Panc1 (cell line): ENCODE measurements at regions not wholly inside any gene's neighbourhood (a gene's known extent, or its start where the extent isn't known, plus 50 kb on each side); places are given as distances from the start of the nearest gene placed in this dataset.

Experiments used
- POLR2AphosphoS5 ChIP-seq: IDR thresholded peaks from 2 replicates; pipeline ENCODE4 v1.6.1; 2012; ENCODE audit warnings: mild to moderate bottlenecking, low read depth, low read length, moderate library complexity
- SIN3A ChIP-seq: IDR thresholded peaks from 2 replicates; pipeline ENCODE4 v1.6.1; 2012; ENCODE audit warnings: low read depth, mild to moderate bottlenecking, low read length, moderate library complexity, borderline replicate concordance; ENCODE audit not compliant: insufficient read depth
- TCF7L2 ChIP-seq: IDR thresholded peaks from 2 replicates; pipeline ENCODE4 v1.6.1; 2011; ENCODE audit warnings: mild to moderate bottlenecking, low read depth, low read length, inconsistent platforms
- TF ChIP-seq, protein P1 (sequence below), 2 experiments: IDR thresholded peaks; 2 replicates each; pipeline ENCODE4 v1.6.1; 2011 to 2012; ENCODE audit warnings: low read depth in 2 of 2, control low read depth in 1 of 2, low read length in 1 of 2, mild to moderate bottlenecking in 1 of 2, moderate library complexity in 1 of 2; ENCODE audit not compliant: insufficient read depth in 1 of 2
- TF ChIP-seq, protein P2 (sequence below): fragments of 450-650 bp; IDR thresholded peaks from 2 replicates; pipeline ENCODE4 v1.5.1; 2017; ENCODE audit warnings: mild to moderate bottlenecking

DNA sequence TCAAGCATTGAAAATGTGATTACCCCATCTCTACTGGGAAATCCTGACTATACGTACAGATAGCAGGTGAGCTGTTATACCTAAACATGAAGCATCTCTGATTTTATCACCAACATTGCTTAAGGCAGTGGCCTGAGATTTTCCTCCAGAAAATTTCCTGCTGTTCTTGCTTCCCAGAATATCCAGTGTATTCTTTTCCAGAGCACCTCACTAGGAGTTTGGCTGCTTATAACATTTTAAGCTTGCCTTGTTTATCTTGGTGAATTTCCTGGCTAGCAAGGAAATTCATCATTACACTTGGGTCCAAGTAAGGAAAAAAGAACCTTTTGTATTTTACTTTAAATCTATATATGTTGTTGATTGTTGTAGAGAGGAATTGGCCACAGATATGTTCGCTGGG is 73.0 kb upstream of the CLCN4 start:
- TF ChIP-seq, protein P1, sequence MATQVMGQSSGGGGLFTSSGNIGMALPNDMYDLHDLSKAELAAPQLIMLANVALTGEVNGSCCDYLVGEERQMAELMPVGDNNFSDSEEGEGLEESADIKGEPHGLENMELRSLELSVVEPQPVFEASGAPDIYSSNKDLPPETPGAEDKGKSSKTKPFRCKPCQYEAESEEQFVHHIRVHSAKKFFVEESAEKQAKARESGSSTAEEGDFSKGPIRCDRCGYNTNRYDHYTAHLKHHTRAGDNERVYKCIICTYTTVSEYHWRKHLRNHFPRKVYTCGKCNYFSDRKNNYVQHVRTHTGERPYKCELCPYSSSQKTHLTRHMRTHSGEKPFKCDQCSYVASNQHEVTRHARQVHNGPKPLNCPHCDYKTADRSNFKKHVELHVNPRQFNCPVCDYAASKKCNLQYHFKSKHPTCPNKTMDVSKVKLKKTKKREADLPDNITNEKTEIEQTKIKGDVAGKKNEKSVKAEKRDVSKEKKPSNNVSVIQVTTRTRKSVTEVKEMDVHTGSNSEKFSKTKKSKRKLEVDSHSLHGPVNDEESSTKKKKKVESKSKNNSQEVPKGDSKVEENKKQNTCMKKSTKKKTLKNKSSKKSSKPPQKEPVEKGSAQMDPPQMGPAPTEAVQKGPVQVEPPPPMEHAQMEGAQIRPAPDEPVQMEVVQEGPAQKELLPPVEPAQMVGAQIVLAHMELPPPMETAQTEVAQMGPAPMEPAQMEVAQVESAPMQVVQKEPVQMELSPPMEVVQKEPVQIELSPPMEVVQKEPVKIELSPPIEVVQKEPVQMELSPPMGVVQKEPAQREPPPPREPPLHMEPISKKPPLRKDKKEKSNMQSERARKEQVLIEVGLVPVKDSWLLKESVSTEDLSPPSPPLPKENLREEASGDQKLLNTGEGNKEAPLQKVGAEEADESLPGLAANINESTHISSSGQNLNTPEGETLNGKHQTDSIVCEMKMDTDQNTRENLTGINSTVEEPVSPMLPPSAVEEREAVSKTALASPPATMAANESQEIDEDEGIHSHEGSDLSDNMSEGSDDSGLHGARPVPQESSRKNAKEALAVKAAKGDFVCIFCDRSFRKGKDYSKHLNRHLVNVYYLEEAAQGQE (IDR thresholded peaks at IDR 0.05; ENCODE audit: insufficient read depth in 1 of 2, low read depth in 2 of 2, low read length in 1 of 2) = no peak
- TF ChIP-seq TCF7L2 (no peak), SIN3A (no peak), POLR2AphosphoS5 (no peak)
- TF ChIP-seq, protein P2, sequence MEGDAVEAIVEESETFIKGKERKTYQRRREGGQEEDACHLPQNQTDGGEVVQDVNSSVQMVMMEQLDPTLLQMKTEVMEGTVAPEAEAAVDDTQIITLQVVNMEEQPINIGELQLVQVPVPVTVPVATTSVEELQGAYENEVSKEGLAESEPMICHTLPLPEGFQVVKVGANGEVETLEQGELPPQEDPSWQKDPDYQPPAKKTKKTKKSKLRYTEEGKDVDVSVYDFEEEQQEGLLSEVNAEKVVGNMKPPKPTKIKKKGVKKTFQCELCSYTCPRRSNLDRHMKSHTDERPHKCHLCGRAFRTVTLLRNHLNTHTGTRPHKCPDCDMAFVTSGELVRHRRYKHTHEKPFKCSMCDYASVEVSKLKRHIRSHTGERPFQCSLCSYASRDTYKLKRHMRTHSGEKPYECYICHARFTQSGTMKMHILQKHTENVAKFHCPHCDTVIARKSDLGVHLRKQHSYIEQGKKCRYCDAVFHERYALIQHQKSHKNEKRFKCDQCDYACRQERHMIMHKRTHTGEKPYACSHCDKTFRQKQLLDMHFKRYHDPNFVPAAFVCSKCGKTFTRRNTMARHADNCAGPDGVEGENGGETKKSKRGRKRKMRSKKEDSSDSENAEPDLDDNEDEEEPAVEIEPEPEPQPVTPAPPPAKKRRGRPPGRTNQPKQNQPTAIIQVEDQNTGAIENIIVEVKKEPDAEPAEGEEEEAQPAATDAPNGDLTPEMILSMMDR = no peak
